AG10803 (cell line): ENCODE measurements at regions not wholly inside any gene's neighbourhood (a gene's known extent, or its start where the extent isn't known, plus 50 kb on each side); places are given as distances from the start of the nearest gene placed in this dataset.

Experiments
- DNase-seq: peaks from one replicate; pipeline ENCODE4 v3.0.0; 2010; ENCODE audit warnings: low read depth
- H3K4me3 ChIP-seq: 2 replicates; pipeline ENCODE4 v1.5.1; 2011; ENCODE audit warnings: mild to moderate bottlenecking, low read length, control low read depth
- CTCF ChIP-seq: conservative IDR thresholded peaks from 2 replicates; pipeline ENCODE4 v1.5.1; 2011; ENCODE audit warnings: mild to moderate bottlenecking, low read length, control low read depth, inconsistent platforms

GRCh38 chr18:66724664-66725356, 120.9 kb upstream of the CDH19 start:
- TF ChIP-seq CTCF: no peak
- no peak for DNase-seq
- no peak overlapping the region for H3K4me3 ChIP-seq

DNA sequence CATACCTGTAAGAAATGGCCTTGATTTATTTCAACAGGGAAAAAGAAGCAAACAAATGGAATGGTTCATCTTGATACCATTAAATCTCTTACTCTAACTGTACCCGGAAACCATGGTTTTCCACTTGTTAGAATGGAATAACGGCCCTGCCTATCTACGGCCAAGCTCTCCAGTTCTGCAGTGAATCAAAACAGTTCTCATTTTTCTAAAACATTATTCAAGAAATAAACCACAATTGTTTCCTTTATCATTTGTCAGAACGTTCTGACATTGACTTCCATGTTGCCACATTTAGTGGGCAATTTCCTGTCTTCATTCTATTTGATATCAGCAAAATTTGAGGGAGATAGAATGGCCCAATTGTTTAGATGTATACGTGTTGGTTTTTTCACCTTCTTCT, 118.8 kb upstream of the CDH19 start:
- no peak overlapping the region for H3K4me3 ChIP-seq
- TF ChIP-seq CTCF: no peak
- DNase-seq: no peak

DNA sequence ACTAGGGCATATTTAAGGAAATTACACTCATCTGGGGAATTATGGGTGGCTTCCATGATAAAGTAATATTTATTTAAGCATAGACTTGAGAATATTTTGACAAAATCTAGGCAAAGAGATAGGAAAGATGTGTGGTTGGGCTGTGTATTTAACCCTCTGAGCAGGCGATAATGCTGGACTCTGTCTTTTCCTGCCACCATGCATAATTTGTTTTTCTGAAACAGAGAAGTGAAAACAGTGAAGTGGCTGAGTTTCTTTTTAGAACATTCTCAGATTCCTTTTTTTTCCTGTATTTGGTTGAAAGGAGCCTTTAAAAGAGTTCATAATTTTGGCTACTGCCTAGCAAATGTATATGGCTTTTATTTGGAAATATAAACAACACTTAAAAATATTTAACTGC, 104.8 kb upstream of the CDH19 start:
- no peak for TF ChIP-seq CTCF
- DNase-seq: no peak
- no peak overlapping the region for H3K4me3 ChIP-seq

DNA sequence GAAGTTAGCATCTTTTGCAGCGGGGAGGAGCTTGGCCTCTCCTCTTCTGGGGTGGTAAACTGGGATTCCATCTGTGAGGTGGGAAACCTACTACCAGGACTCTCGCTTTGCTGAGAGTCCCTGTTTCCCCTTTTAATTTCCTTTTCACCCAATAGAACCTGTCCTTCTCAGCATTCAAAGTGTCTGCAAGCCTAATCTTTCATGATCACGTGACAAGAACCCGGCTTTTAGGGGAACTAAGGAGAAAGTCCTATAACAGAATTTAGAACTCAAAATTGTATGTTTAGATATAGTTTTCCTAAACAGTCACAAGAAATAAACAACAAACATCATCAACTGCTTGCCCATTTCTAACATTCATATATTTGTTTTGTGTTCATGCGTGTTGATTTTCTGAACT, 103.6 kb upstream of the CDH19 start:
- H3K4me3 ChIP-seq: no peak overlapping the region
- TF ChIP-seq CTCF: no peak
- DNase-seq: no peak

- DNase-seq: no peak
- H3K4me3 ChIP-seq: no peak overlapping the region
- TF ChIP-seq CTCF: no peak
Measured at GRCh38 chr18:66695281-66695680, 91.4 kb upstream of the CDH19 start.

DNA sequence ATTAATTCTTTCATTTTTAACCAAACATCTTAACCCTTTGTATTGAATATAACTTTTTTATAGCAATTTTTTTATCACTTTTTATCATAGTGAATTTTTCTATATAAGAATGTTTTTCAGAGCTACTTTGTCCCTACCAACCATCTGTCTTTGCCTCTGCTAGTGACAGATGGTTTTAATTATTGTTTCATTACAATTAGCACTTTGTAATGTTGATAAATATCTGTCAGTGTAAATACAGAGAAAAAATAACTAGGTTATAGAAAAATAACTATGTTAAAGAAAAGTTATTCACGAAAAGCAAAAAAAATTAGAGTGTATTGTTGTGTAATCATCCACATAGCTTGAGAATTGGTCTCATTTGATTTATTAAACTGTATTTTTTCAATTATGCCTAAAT, 91.0 kb upstream of the CDH19 start:
- DNase-seq: no peak
- no peak for TF ChIP-seq CTCF
- H3K4me3 ChIP-seq: no peak overlapping the region

GRCh38 chr18:66687635-66688034, 83.7 kb upstream of the CDH19 start:
- no peak overlapping the region for H3K4me3 ChIP-seq
- no peak for DNase-seq
- TF ChIP-seq CTCF: no peak
